ENCODE measurements at regions not wholly inside any gene's neighbourhood (a gene's known extent, or its start where the extent isn't known, plus 50 kb on each side); places are given as distances from the start of the nearest gene placed in this dataset.

DNA sequence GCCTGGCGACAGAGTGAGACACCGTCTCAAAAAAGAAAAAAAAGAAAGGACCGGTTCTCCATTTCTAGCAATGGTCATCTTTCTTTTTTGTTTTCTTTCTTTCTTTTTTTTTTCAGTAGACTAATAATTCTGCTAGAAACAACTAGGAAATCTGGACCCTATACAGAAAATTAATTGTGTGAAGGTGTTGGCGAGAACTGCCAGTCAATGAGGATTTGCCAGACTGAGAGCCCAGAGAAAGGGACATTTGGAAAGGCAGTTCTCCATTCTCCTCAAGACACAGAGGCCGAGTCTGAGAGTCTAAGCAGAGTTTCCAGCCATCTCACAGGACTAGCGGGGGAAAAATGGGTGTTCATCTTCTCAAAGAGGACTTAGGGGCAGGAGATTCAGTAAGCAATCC, 123.6 kb upstream of the GPC1 start:
- CTCF ChIA-PET, result no interaction called here
- H3K27ac ChIP-seq (ENCODE audit: insufficient read depth in 1 of 2, low read depth in 1 of 2, low read length in 2 of 2, poor library complexity in 1 of 2, severe bottlenecking in 2 of 2), result no peak overlapping the region
- H3K27me3 ChIP-seq (replicated peaks in 2 of 5; ENCODE audit: control insufficient read depth in 4 of 5, insufficient read depth in 5 of 5, low read length in 4 of 5), result peaks cover 0 to 5% (median 0%) of the 10 kb centered on the region in 5 experiments
- POLR2A ChIA-PET, result no interaction called here
- no peak overlapping the region for H3K4me3 ChIP-seq (ENCODE audit: control insufficient read depth in 1 of 7, extremely low read depth in 1 of 7, insufficient read depth in 4 of 7, low read depth in 2 of 7, low read length in 6 of 7)
- H3K4me1 ChIP-seq (ENCODE audit: control extremely low read depth in 1 of 4, control insufficient read depth in 4 of 4, insufficient read depth in 4 of 4, low read length in 3 of 4), result no peaks in the 10 kb centered on the region
- H3K36me3 ChIP-seq (ENCODE audit: control insufficient read depth in 4 of 4, insufficient read depth in 4 of 4, low read length in 3 of 4), result no peaks in the 10 kb centered on the region
- no peak for DNase-seq
- WGBS (ENCODE audit: insufficient coverage), result 88% methylated on average over 2 of the region's 6 CpGs
- H3K9me3 ChIP-seq (ENCODE audit: control extremely low read depth in 1 of 5, control insufficient read depth in 4 of 5, insufficient read depth in 2 of 5, low read depth in 1 of 5, low read length in 4 of 5), result peaks cover 0 to 2% (median 0%) of the 10 kb centered on the region in 5 experiments

DNA sequence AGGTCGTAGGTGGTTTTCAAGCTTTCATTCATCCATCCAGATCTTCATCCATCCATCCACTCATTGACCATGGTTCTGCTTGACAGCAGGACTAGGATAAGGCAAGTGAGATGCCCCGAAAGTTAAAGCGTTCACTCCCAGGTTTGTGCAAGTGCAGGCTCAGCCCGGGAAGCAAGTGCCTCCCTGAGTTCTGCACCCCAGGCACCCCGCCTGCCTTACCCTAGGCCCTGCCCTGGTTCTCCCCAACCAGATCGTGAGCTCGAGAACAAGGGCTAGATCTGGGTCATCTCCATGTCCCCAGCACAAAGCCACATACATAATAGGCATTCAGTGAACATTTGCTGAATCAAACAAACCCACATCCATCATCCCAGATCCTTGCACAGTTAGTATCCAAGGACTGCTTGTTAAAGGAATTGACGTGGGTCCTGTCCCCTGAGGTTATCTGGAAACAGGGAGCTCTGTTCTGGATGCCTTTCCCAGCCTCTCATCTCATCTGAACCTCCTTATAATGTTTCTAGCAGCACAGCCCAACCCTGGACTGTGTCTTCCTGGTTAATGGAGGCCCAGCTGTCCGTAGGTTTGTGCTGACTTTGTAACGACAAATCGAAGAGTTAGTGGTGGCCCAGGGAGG, 116.1 kb upstream of the GPC1 start:
- 85% methylated on average over 9 of the region's 11 CpGs for WGBS (ENCODE audit: insufficient coverage)
- DNase-seq, result no peak
- POLR2A ChIA-PET, result no interaction called here
- H3K36me3 ChIP-seq (ENCODE audit: control insufficient read depth in 4 of 4, insufficient read depth in 4 of 4, low read length in 3 of 4), result no peaks in the 10 kb centered on the region
- H3K27me3 ChIP-seq (replicated peaks in 2 of 5; ENCODE audit: control insufficient read depth in 4 of 5, insufficient read depth in 5 of 5, low read length in 4 of 5), result peaks cover 0 to 28% (median 2%) of the 10 kb centered on the region in 5 experiments
- no peaks in the 10 kb centered on the region for H3K4me1 ChIP-seq (ENCODE audit: control extremely low read depth in 1 of 4, control insufficient read depth in 4 of 4, insufficient read depth in 4 of 4, low read length in 3 of 4)
- H3K9me3 ChIP-seq (ENCODE audit: control extremely low read depth in 1 of 5, control insufficient read depth in 4 of 5, insufficient read depth in 2 of 5, low read depth in 1 of 5, low read length in 4 of 5), result no peaks in the 10 kb centered on the region
- H3K27ac ChIP-seq (ENCODE audit: insufficient read depth in 1 of 2, low read depth in 1 of 2, low read length in 2 of 2, poor library complexity in 1 of 2, severe bottlenecking in 2 of 2), result no peak overlapping the region
- H3K4me3 ChIP-seq (ENCODE audit: control insufficient read depth in 1 of 7, extremely low read depth in 1 of 7, insufficient read depth in 4 of 7, low read depth in 2 of 7, low read length in 6 of 7), result no peak overlapping the region
- CTCF ChIA-PET, result interaction anchor here (1.2 kb wide), 1 partner anchor 9 kb away, joined by 3 read pairs; no protein-coding TSS in a partner anchor

GRCh38 chr2:240319855-240320203, 115.6 kb upstream of the GPC1 start:
- peaks cover 0 to 28% (median 2%) of the 10 kb centered on the region in 5 experiments for H3K27me3 ChIP-seq (replicated peaks in 2 of 5; ENCODE audit: control insufficient read depth in 4 of 5, insufficient read depth in 5 of 5, low read length in 4 of 5)
- CTCF ChIA-PET, result interaction anchor here (1.2 kb wide), 1 partner anchor 8 kb away, joined by 3 read pairs; no protein-coding TSS in a partner anchor
- no peak for DNase-seq
- H3K4me3 ChIP-seq (ENCODE audit: control insufficient read depth in 1 of 7, extremely low read depth in 1 of 7, insufficient read depth in 4 of 7, low read depth in 2 of 7, low read length in 6 of 7), result no peak overlapping the region
- 73% methylated on average over 3 of the region's 9 CpGs for WGBS (ENCODE audit: insufficient coverage)
- POLR2A ChIA-PET, result no interaction called here
- no peaks in the 10 kb centered on the region for H3K36me3 ChIP-seq (ENCODE audit: control insufficient read depth in 4 of 4, insufficient read depth in 4 of 4, low read length in 3 of 4)
- H3K9me3 ChIP-seq (ENCODE audit: control extremely low read depth in 1 of 5, control insufficient read depth in 4 of 5, insufficient read depth in 2 of 5, low read depth in 1 of 5, low read length in 4 of 5), result no peaks in the 10 kb centered on the region
- no peak overlapping the region for H3K27ac ChIP-seq (ENCODE audit: insufficient read depth in 1 of 2, low read depth in 1 of 2, low read length in 2 of 2, poor library complexity in 1 of 2, severe bottlenecking in 2 of 2)
- no peaks in the 10 kb centered on the region for H3K4me1 ChIP-seq (ENCODE audit: control extremely low read depth in 1 of 4, control insufficient read depth in 4 of 4, insufficient read depth in 4 of 4, low read length in 3 of 4)

GRCh38 chr2:240320204-240320993, 115.1 kb upstream of the GPC1 start:
- 62% methylated on average over 24 of the region's 25 CpGs for WGBS (ENCODE audit: insufficient coverage)
- H3K4me3 ChIP-seq (ENCODE audit: control insufficient read depth in 1 of 7, extremely low read depth in 1 of 7, insufficient read depth in 4 of 7, low read depth in 2 of 7, low read length in 6 of 7), result no peak overlapping the region
- H3K36me3 ChIP-seq (ENCODE audit: control insufficient read depth in 4 of 4, insufficient read depth in 4 of 4, low read length in 3 of 4), result no peaks in the 10 kb centered on the region
- H3K27ac ChIP-seq (ENCODE audit: insufficient read depth in 1 of 2, low read depth in 1 of 2, low read length in 2 of 2, poor library complexity in 1 of 2, severe bottlenecking in 2 of 2), result no peak overlapping the region
- H3K4me1 ChIP-seq (ENCODE audit: control extremely low read depth in 1 of 4, control insufficient read depth in 4 of 4, insufficient read depth in 4 of 4, low read length in 3 of 4), result no peaks in the 10 kb centered on the region
- DNase-seq, result peak in 2 of 3 donors; percentile 2 to 5
- H3K9me3 ChIP-seq (ENCODE audit: control extremely low read depth in 1 of 5, control insufficient read depth in 4 of 5, insufficient read depth in 2 of 5, low read depth in 1 of 5, low read length in 4 of 5), result no peaks in the 10 kb centered on the region
- peaks cover 0 to 28% (median 2%) of the 10 kb centered on the region in 5 experiments for H3K27me3 ChIP-seq (replicated peaks in 2 of 5; ENCODE audit: control insufficient read depth in 4 of 5, insufficient read depth in 5 of 5, low read length in 4 of 5)
- POLR2A ChIA-PET, result no interaction called here
- CTCF ChIA-PET, result interaction anchor here (1.2 kb wide), 1 partner anchor 8 kb away, joined by 3 read pairs; no protein-coding TSS in a partner anchor

- ChIA-PET POLR2A (no interaction called here), CTCF (no interaction called here)
- no peaks in the 10 kb centered on the region for H3K9me3 ChIP-seq (ENCODE audit: control extremely low read depth in 1 of 5, control insufficient read depth in 4 of 5, insufficient read depth in 2 of 5, low read depth in 1 of 5, low read length in 4 of 5)
- no peak for DNase-seq
- H3K36me3 ChIP-seq (ENCODE audit: control insufficient read depth in 4 of 4, insufficient read depth in 4 of 4, low read length in 3 of 4), result no peaks in the 10 kb centered on the region
- no peak overlapping the region for H3K27ac ChIP-seq (ENCODE audit: insufficient read depth in 1 of 2, low read depth in 1 of 2, low read length in 2 of 2, poor library complexity in 1 of 2, severe bottlenecking in 2 of 2)
- H3K4me1 ChIP-seq (ENCODE audit: control extremely low read depth in 1 of 4, control insufficient read depth in 4 of 4, insufficient read depth in 4 of 4, low read length in 3 of 4), result no peaks in the 10 kb centered on the region
- H3K4me3 ChIP-seq (ENCODE audit: control insufficient read depth in 1 of 7, extremely low read depth in 1 of 7, insufficient read depth in 4 of 7, low read depth in 2 of 7, low read length in 6 of 7), result no peak overlapping the region
- peaks cover 0 to 28% (median 2%) of the 10 kb centered on the region in 5 experiments for H3K27me3 ChIP-seq (replicated peaks in 2 of 5; ENCODE audit: control insufficient read depth in 4 of 5, insufficient read depth in 5 of 5, low read length in 4 of 5)
- WGBS (ENCODE audit: insufficient coverage), result 90% methylated on average over 29 of the region's 29 CpGs
These were observed 113.1 kb upstream of the GPC1 start for GRCh38 chr2:240322231-240322955.

- no peaks in the 10 kb centered on the region for H3K36me3 ChIP-seq (ENCODE audit: control insufficient read depth in 4 of 4, insufficient read depth in 4 of 4, low read length in 3 of 4)
- no peak overlapping the region for H3K4me3 ChIP-seq (ENCODE audit: control insufficient read depth in 1 of 7, extremely low read depth in 1 of 7, insufficient read depth in 4 of 7, low read depth in 2 of 7, low read length in 6 of 7)
- peaks cover 0 to 28% (median 2%) of the 10 kb centered on the region in 5 experiments for H3K27me3 ChIP-seq (replicated peaks in 2 of 5; ENCODE audit: control insufficient read depth in 4 of 5, insufficient read depth in 5 of 5, low read length in 4 of 5)
- DNase-seq, result no peak
- no peaks in the 10 kb centered on the region for H3K9me3 ChIP-seq (ENCODE audit: control extremely low read depth in 1 of 5, control insufficient read depth in 4 of 5, insufficient read depth in 2 of 5, low read depth in 1 of 5, low read length in 4 of 5)
- H3K27ac ChIP-seq (ENCODE audit: insufficient read depth in 1 of 2, low read depth in 1 of 2, low read length in 2 of 2, poor library complexity in 1 of 2, severe bottlenecking in 2 of 2), result no peak overlapping the region
- POLR2A ChIA-PET, result no interaction called here
- WGBS (ENCODE audit: insufficient coverage), result 82% methylated on average over 22 of the region's 25 CpGs
- CTCF ChIA-PET, result no interaction called here
- no peaks in the 10 kb centered on the region for H3K4me1 ChIP-seq (ENCODE audit: control extremely low read depth in 1 of 4, control insufficient read depth in 4 of 4, insufficient read depth in 4 of 4, low read length in 3 of 4)
These were observed 112.5 kb upstream of the GPC1 start for GRCh38 chr2:240322991-240323390.

Data from common myeloid progenitor, CD34-positive (primary cell).